Esophagus squamous epithelium (tissue), 5 donors: ENCODE measurements at regions not wholly inside any gene's neighbourhood (a gene's known extent, or its start where the extent isn't known, plus 50 kb on each side); places are given as distances from the start of the nearest gene placed in this dataset.

Experiments used
- DNase-seq: peaks from one replicate; lab custom pipeline; 2025; lab: John Stamatoyannopoulos, UW
- H3K27ac ChIP-seq, 4 donors: fragments of 200-600 bp; sonication (generic); one replicate each; pipeline ENCODE4 v1.5.1; 2016 to 2019; ENCODE audit warnings: mild to moderate bottlenecking in 1 of 4
- H3K27me3 ChIP-seq, 4 donors: fragments of 200-600 bp; sonication (generic); 1 replicate in 3 of 4; 2 replicates in 1 of 4; pipeline versions ENCODE4 v1.5.1 to v1.6.0; 2017 to 2021; ENCODE audit warnings: antibody characterized with exemption in 1 of 4
- H3K36me3 ChIP-seq, 3 donors: fragments of 200-600 bp; sonication (generic); one replicate each; pipeline ENCODE4 v1.5.1; 2016 to 2019
- H3K4me1 ChIP-seq, 3 donors: fragments of 200-600 bp; sonication (generic); one replicate each; pipeline ENCODE4 v1.5.1; 2017 to 2019
- H3K4me3 ChIP-seq, 4 donors: fragments of 200-600 bp; sonication (generic); 1 replicate in 3 of 4; 2 replicates in 1 of 4; pipeline ENCODE4 v1.5.1; 2016 to 2019; ENCODE audit warnings: mild to moderate bottlenecking in 2 of 4, moderate library complexity in 1 of 4
- H3K9me3 ChIP-seq, 3 donors: fragments of 200-600 bp; sonication (generic); one replicate each; pipeline ENCODE4 v1.5.1; 2016 to 2019
- POLR2A ChIP-seq, 4 donors: fragments of 450-650 bp; IDR thresholded peaks; one replicate each; pipeline ENCODE4 v1.6.1; 2017; ENCODE audit warnings: antibody characterized with exemption in 4 of 4, mild to moderate bottlenecking in 4 of 4, moderate library complexity in 3 of 4
- WGBS, 2 donors: methylation state at CpG; one replicate each; pipeline ENCODE4 v1.1.5; 2018; 5-methylcytosine and 5-hydroxymethylcytosine counted together
- intact Hi-C: fragments of 100-400 bp; cut with DNase I; formaldehyde crosslinking; loops from one replicate; pipeline ENCODE4 v1.15.0; 2022
- TF ChIP-seq, protein P1 (sequence below), 6 experiments: fragments of 450-650 bp in 4 of 6; fragments of 200-600 bp in 2 of 6; sonication (generic) in 2 of 6; IDR thresholded peaks; one replicate each; pipeline ENCODE4 v1.5.1; 2016 to 2019; ENCODE audit warnings: antibody characterized with exemption in 6 of 6, mild to moderate bottlenecking in 4 of 6, moderate library complexity in 4 of 6
- donor health status: DM: yes; HTN: yes; CAD: no.

GRCh38 chr22:25490896-25491295 is 73.6 kb upstream of the GRK3 start:
- TF ChIP-seq, protein P1, sequence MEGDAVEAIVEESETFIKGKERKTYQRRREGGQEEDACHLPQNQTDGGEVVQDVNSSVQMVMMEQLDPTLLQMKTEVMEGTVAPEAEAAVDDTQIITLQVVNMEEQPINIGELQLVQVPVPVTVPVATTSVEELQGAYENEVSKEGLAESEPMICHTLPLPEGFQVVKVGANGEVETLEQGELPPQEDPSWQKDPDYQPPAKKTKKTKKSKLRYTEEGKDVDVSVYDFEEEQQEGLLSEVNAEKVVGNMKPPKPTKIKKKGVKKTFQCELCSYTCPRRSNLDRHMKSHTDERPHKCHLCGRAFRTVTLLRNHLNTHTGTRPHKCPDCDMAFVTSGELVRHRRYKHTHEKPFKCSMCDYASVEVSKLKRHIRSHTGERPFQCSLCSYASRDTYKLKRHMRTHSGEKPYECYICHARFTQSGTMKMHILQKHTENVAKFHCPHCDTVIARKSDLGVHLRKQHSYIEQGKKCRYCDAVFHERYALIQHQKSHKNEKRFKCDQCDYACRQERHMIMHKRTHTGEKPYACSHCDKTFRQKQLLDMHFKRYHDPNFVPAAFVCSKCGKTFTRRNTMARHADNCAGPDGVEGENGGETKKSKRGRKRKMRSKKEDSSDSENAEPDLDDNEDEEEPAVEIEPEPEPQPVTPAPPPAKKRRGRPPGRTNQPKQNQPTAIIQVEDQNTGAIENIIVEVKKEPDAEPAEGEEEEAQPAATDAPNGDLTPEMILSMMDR (IDR thresholded peaks at IDR 0.05): no peak
- TF ChIP-seq POLR2A (IDR thresholded peaks at IDR 0.05): no peak
- Histone ChIP-seq H3K36me3 (peaks cover 0 to 8% (median 0%) of the 10 kb centered on the region in 3 donors), H3K4me1 (no peaks in the 10 kb centered on the region), H3K4me3 (no peak overlapping the region), H3K27me3 (peaks cover 0 to 7% (median 0%) of the 10 kb centered on the region in 4 donors), H3K9me3 (no peaks in the 10 kb centered on the region), H3K27ac (no peak overlapping the region)
- intact Hi-C loops: no loop called here
- no peak for DNase-seq
- 94 to 98% methylated on average over 5 of the region's 5 CpGs for WGBS, 2 donors

- intact Hi-C loops: no loop called here
- H3K4me3 ChIP-seq: no peak overlapping the region
- H3K9me3 ChIP-seq: no peaks in the 10 kb centered on the region
Measured at GRCh38 chr22:25492162-25492561, 72.3 kb upstream of the GRK3 start.

GRCh38 chr22:25492841-25493734 is 71.4 kb upstream of the GRK3 start:
- no peak overlapping the region for H3K27ac ChIP-seq
- WGBS, 2 donors: 71 to 76% methylated on average over 11 to 12 of the region's 15 CpGs
- intact Hi-C loops: no loop called here
- no peaks in the 10 kb centered on the region for H3K9me3 ChIP-seq
- TF ChIP-seq, protein P1 (IDR thresholded peaks at IDR 0.05): no peak
- TF ChIP-seq POLR2A (IDR thresholded peaks at IDR 0.05): no peak
- no peaks in the 10 kb centered on the region for H3K4me1 ChIP-seq
- no peak for DNase-seq
- peaks cover 0 to 7% (median 0%) of the 10 kb centered on the region in 4 donors for H3K27me3 ChIP-seq
- no peak overlapping the region for H3K4me3 ChIP-seq
- H3K36me3 ChIP-seq: peaks cover 0 to 8% (median 0%) of the 10 kb centered on the region in 3 donors

More at GRCh38 chr22:25492162-25492561, 72.3 kb upstream of the GRK3 start:
- Histone ChIP-seq H3K27me3 (peaks cover 0 to 7% (median 0%) of the 10 kb centered on the region in 4 donors), H3K36me3 (peaks cover 0 to 8% (median 0%) of the 10 kb centered on the region in 3 donors), H3K4me1 (no peaks in the 10 kb centered on the region), H3K27ac (no peak overlapping the region)
- no peak for DNase-seq
- TF ChIP-seq, protein P1 (IDR thresholded peaks at IDR 0.05): no peak
- TF ChIP-seq POLR2A (IDR thresholded peaks at IDR 0.05): no peak

DNA sequence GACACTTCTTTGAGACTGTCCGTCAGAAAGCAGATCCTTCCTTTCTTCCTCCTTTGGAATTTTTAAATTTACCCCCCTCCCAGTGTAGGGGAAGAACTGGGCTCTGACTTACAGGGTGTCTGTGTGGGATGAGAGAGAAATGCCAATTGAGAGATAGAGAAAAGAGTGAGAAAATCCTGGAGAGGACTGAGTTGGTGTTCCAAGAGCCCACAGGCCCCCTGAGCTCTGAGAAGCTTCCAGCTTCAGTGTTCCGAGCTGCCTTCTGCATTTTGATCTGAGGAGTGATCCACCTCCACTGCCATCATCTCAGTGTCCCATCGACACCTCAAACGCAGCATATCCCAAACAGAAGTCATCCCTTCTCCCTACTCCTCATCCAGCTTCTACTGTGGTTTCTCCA is 70.7 kb upstream of the GRK3 start:
- Histone ChIP-seq H3K9me3 (no peaks in the 10 kb centered on the region), H3K27me3 (peaks cover 0 to 7% (median 0%) of the 10 kb centered on the region in 4 donors), H3K36me3 (peaks cover 0 to 8% (median 0%) of the 10 kb centered on the region in 3 donors), H3K4me3 (no peak overlapping the region), H3K4me1 (no peaks in the 10 kb centered on the region), H3K27ac (no peak overlapping the region)
- no peak for DNase-seq
- TF ChIP-seq POLR2A (IDR thresholded peaks at IDR 0.05): no peak
- TF ChIP-seq, protein P1 (IDR thresholded peaks at IDR 0.05): no peak
- intact Hi-C loops: no loop called here
- WGBS, 2 donors: 81 to 88% methylated on average over 4 of the region's 4 CpGs

DNA sequence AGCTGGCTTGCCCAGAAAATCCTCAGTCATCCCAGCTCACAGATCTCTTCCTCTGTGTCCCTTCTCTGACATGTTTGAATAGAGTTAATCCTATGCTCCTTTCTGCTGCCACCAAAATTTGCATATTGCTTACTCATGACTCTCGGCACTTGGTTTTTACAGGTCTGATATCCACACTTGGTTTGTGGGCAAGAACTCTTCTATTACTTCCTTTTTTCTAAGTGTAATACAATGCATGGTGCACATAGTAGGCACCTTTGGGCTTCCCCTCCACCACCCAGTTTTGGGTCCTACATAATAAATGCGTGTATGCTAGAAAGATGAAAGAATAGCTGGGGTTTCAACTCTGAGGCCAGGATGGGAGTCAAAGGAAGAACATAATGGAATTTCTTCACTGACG is 69.7 kb upstream of the GRK3 start:
- no peaks in the 10 kb centered on the region for H3K9me3 ChIP-seq
- intact Hi-C loops: no loop called here
- H3K27me3 ChIP-seq: peaks cover 0 to 7% (median 0%) of the 10 kb centered on the region in 4 donors
- no peak for TF ChIP-seq POLR2A (IDR thresholded peaks at IDR 0.05)
- TF ChIP-seq, protein P1 (IDR thresholded peaks at IDR 0.05): no peak
- peaks cover 0 to 8% (median 0%) of the 10 kb centered on the region in 3 donors for H3K36me3 ChIP-seq
- 56 to 85% methylated on average over 3 of the region's 3 CpGs for WGBS, 2 donors
- H3K4me1 ChIP-seq: no peaks in the 10 kb centered on the region
- no peak for DNase-seq
- H3K27ac ChIP-seq: no peak overlapping the region
- H3K4me3 ChIP-seq: no peak overlapping the region
